ENCODE measurements at regions not wholly inside any gene's neighbourhood (a gene's known extent, or its start where the extent isn't known, plus 50 kb on each side); places are given as distances from the start of the nearest gene placed in this dataset.

- TF ChIP-seq CTCF (IDR thresholded peaks at IDR 0.05) (no peak), ZFX (IDR thresholded peaks at IDR 0.05; ENCODE audit: borderline replicate concordance) (no peak)
These were observed 92.1 kb upstream of the TAF11L2 start for GRCh38 chr5:17405976-17406375.
